ENCODE measurements at regions not wholly inside any gene's neighbourhood (a gene's known extent, or its start where the extent isn't known, plus 50 kb on each side); places are given as distances from the start of the nearest gene placed in this dataset.

DNA sequence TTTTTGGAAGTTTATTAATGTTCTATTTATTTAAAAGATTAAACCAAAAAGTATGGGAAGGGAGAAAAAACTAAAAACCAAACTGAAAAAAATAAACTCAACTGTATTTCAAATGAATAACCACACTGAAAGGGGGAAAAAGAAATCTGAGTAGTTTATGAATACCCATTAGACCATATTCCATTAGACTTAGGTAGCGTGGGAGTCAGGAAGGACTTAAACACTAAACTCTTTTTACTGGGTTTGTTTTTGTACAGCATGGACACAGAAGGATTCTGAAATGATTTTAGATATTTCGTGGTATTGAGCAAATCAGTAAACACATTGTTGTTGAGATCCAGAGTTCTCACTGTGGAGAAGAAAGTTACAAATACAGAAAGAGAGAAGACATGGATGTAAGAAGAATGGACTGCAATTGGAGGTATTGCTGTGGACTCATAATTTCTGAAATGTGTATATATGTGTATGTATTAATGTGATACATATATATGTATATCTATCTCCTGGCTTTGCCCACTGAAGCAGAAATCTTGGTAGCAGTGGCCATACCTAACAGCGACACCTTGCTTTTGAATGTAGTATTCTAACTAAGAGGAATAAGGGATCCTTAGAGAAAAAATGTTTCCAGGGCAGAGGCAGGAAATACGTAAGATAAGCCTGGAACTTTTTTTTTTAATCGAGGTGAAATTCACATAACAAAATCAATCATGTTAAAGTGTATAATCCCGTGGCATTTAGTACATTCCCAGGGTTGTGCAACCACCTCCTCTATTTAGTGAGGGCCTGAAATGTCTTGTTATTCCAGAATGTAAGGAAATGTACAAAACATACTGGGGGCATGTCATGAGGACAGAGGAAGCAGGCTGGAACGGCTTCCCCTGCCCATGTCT lies 228.8 kb downstream of the SMARCA2 start:
- no peak overlapping the region for H3K4me3 ChIP-seq (ENCODE audit: low read depth, low read length)
- DNase-seq (ENCODE audit: low read depth) = no peak

GRCh38 chr9:2247340-2247739 lies 232.2 kb downstream of the SMARCA2 start:
- no peak overlapping the region for H3K4me3 ChIP-seq (ENCODE audit: low read depth, low read length)
- no peak for DNase-seq (ENCODE audit: low read depth)

- no peak for DNase-seq (ENCODE audit: low read depth)
Measured at GRCh38 chr9:2248768-2249265, 233.7 kb downstream of the SMARCA2 start.

GRCh38 chr9:2253636-2254580 lies 238.8 kb downstream of the SMARCA2 start:
- no peak for DNase-seq (ENCODE audit: low read depth)
- no peak overlapping the region for H3K4me3 ChIP-seq (ENCODE audit: low read depth, low read length)

More at GRCh38 chr9:2248768-2249265, 233.7 kb downstream of the SMARCA2 start:
- H3K4me3 ChIP-seq (ENCODE audit: low read depth, low read length) = no peak overlapping the region

- no peak for DNase-seq (ENCODE audit: low read depth)
- no peak overlapping the region for H3K4me3 ChIP-seq (ENCODE audit: low read depth, low read length)
Measured at GRCh38 chr9:2255128-2255527, 240.0 kb downstream of the SMARCA2 start.

DNA sequence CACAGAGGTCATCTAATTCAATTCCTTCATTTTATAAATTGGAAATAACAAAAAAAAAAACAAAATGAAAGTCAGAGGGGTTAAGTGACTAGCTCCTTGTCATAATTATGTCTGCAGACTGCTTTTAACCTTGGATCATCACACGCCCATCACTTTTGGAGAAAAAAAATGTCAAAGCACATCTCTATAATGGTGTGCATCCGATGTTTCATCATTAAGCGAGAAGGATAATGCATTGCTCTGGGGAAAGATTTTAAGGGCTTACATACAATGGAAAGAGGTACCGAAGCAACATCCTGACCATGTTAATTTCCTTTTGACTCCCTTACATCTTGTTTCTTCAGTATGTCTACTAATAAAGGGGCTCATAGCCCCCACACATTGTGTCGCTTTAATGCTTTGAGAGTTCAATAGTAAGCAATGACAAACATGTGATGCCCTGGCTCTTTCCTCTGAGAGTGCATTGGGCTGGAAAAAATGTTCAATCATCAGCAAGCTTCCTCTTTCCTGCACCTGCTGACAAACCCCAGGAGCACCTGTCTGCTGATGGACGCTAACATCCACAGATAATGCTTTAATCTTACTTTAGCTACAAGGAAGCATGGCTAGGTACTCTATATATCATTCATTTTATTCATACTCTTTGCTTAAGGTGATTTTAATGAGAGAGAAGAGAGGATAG lies 242.2 kb downstream of the SMARCA2 start:
- DNase-seq (ENCODE audit: low read depth) = no peak

GRCh38 chr9:2260417-2261306 lies 245.5 kb downstream of the SMARCA2 start:
- DNase-seq (ENCODE audit: low read depth) = peak; percentile 30

More for the DNA sequence above, 242.2 kb downstream of the SMARCA2 start:
- no peak overlapping the region for H3K4me3 ChIP-seq (ENCODE audit: low read depth, low read length)

GRCh38 chr9:2261421-2262103 lies 246.4 kb downstream of the SMARCA2 start:
- no peak overlapping the region for H3K4me3 ChIP-seq (ENCODE audit: low read depth, low read length)
- no peak for DNase-seq (ENCODE audit: low read depth)

More at GRCh38 chr9:2260417-2261306, 245.5 kb downstream of the SMARCA2 start:
- H3K4me3 ChIP-seq (ENCODE audit: low read depth, low read length) = no peak overlapping the region

GRCh38 chr9:2262386-2263071 lies 247.4 kb downstream of the SMARCA2 start:
- no peak for DNase-seq (ENCODE audit: low read depth)
- H3K4me3 ChIP-seq (ENCODE audit: low read depth, low read length) = no peak overlapping the region

GRCh38 chr9:2263111-2263510 lies 248.0 kb downstream of the SMARCA2 start:
- H3K4me3 ChIP-seq (ENCODE audit: low read depth, low read length) = no peak overlapping the region
- no peak for DNase-seq (ENCODE audit: low read depth)

DNA sequence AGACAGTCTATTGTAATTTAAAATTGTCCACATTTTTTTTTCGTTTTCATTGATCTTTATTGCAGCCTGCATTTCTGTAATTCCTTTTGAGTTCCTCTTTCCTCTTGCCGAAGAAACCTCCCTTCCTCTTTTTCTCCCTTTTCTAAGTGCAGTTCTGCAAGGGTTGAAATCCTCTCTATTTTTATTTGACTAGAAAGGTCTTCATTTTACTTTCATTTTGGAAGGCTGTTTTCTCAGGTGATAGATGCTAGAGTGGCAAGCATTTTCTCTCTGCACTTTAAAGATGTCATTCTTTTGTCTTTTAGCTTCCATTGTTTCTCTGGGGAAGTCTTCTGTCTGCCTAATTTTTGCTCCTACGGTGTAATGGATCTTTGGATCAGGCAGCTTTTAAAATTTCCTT lies 248.5 kb downstream of the SMARCA2 start:
- no peak overlapping the region for H3K4me3 ChIP-seq (ENCODE audit: low read depth, low read length)
- no peak for DNase-seq (ENCODE audit: low read depth)

DNA sequence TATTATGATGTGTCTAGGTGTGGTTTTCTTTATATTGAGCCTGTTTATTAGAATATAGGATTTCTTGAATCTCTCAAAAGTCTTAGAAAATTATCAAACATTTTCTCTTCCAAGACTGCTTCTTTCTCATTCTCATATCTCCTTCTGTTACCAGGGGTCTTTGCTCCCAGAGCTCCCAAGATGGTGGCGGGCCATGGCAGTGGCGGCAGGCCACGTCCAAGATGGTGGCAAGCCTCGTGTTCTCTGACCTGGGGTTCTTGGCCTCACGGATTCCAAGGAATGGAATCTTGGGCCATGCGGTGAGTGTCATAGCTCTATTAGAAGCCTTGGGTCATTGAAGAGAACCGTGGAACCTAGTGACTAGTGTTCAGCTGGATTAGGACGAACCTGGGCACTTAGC lies 248.9 kb downstream of the SMARCA2 start:
- no peak for DNase-seq (ENCODE audit: low read depth)
- H3K4me3 ChIP-seq (ENCODE audit: low read depth, low read length) = no peak overlapping the region

DNA sequence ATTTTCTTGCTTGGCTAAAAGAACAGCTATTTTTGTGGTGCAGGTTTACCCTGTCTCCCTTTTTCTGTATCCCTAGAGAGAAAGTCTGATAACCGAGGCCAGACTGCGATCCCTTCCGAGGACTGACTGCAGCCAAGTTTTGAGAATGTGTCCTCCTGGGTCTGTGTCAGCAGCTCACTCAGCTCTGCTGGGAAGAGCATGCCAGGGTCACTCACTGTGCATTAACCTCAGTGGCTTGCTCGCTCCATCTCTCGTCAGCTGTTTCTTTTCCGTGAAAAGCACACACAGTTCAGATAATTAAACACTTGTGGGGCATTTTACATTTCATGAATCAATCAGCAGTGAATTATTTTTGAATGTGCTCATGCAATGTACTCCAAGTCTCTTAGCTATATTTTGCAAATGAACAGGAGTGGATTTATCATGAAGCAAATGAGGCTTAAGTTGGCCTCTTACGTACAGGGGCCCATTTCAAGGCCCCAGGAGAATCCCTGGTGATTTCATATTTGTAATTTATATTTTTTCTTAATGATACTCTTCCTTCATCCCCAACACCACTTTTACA lies 252.1 kb downstream of the SMARCA2 start:
- peak; percentile 30 for DNase-seq (ENCODE audit: low read depth)
- H3K4me3 ChIP-seq (ENCODE audit: low read depth, low read length) = no peak overlapping the region

GRCh38 chr9:2269778-2270177 lies 254.6 kb downstream of the SMARCA2 start:
- DNase-seq (ENCODE audit: low read depth) = no peak
- no peak overlapping the region for H3K4me3 ChIP-seq (ENCODE audit: low read depth, low read length)

GRCh38 chr9:2270565-2270964 lies 255.4 kb downstream of the SMARCA2 start:
- H3K4me3 ChIP-seq (ENCODE audit: low read depth, low read length) = no peak overlapping the region
- DNase-seq (ENCODE audit: low read depth) = no peak

- H3K4me3 ChIP-seq (ENCODE audit: low read depth, low read length) = no peak overlapping the region
- no peak for DNase-seq (ENCODE audit: low read depth)
Measured at GRCh38 chr9:2271426-2271825, 256.3 kb downstream of the SMARCA2 start.

- DNase-seq (ENCODE audit: low read depth) = no peak
- no peak overlapping the region for H3K4me3 ChIP-seq (ENCODE audit: low read depth, low read length)
Measured at GRCh38 chr9:2274762-2275161, 259.6 kb downstream of the SMARCA2 start.

All from skeletal muscle cell (primary cell).